ENCODE measurements at regions not wholly inside any gene's neighbourhood (a gene's known extent, or its start where the extent isn't known, plus 50 kb on each side); places are given as distances from the start of the nearest gene placed in this dataset.
A peak's percentile ranks its signal among the peaks of the same experiment; 100 is the strongest.

- Histone ChIP-seq H3K36me3 (ENCODE audit: control insufficient read depth, insufficient read depth, low read length) (no peaks in the 10 kb centered on the region), H3K56ac (ENCODE audit: extremely low read depth, insufficient read depth, low read length) (no peak overlapping the region), H2AK5ac (ENCODE audit: low read depth, low read length) (peak overlapping the region; percentile 13; the same call in 1 of the 2 replicates), H3K9me1 (ENCODE audit: insufficient read depth, low read length) (peaks cover 13% of the 10 kb centered on the region; the same call in 1 of the 2 replicates), H4K20me1 (ENCODE audit: insufficient read depth, low read length) (no peaks in the 10 kb centered on the region), H3K79me1 (ENCODE audit: low read depth in 1 of 2, low read length in 2 of 2) (no peaks in the 10 kb centered on the region), H3K4me1 (ENCODE audit: control insufficient read depth, insufficient read depth, low read length) (peaks cover 16% of the 10 kb centered on the region), H3K27me3 (ENCODE audit: control insufficient read depth, insufficient read depth, low read length) (no peaks in the 10 kb centered on the region; the same call in 1 of the 2 replicates), H2BK20ac (ENCODE audit: low read depth, low read length) (peak overlapping the region; percentile 28; the same call in 1 of the 2 replicates), H3K27ac (ENCODE audit: insufficient read depth, low read length) (peak overlapping the region; percentile 20; the same call in 1 of the 2 replicates), H2AK9ac (replicated peaks; ENCODE audit: low read depth, low read length, poor library complexity) (no peak overlapping the region), H2BK15ac (ENCODE audit: low read depth, low read length) (peak overlapping the region; percentile 7; the same call in 1 of the 3 replicates), H2BK120ac (ENCODE audit: low read depth, low read length) (peak overlapping the region; percentile 4; the same call in 1 of the 2 replicates), H3K14ac (replicated peaks; ENCODE audit: low read depth, low read length) (peak overlapping the region; percentile 23), H3K4ac (ENCODE audit: low read depth, low read length) (peak overlapping the region; percentile 28; the same call in 1 of the 2 replicates), H4K91ac (ENCODE audit: insufficient read depth, low read depth, low read length) (0 out of 2 replicates have a peak overlapping the region, but pooled peaks have one; percentile 4), H2BK5ac (ENCODE audit: low read depth, low read length, poor library complexity, severe bottlenecking) (no peak overlapping the region), H4K8ac (ENCODE audit: low read depth in 2 of 2, low read length in 2 of 2) (peak overlapping the region in 1 of 2 experiments; percentile 15; a peak in 1 of 4 replicates), H3K4me3 (ENCODE audit: insufficient read depth, low read depth, low read length) (no peak overlapping the region), H3K9ac (ENCODE audit: low read depth, low read length) (0 out of 2 replicates have a peak overlapping the region, but pooled peaks have one; percentile 13), H3K23ac (ENCODE audit: low read depth, low read length) (no peak overlapping the region), H4K5ac (ENCODE audit: low read depth, low read length) (no peak overlapping the region; the same call in 1 of the 2 replicates), H3K9me3 (ENCODE audit: control insufficient read depth, insufficient read depth, low read length) (no peaks in the 10 kb centered on the region), H2AFZ (replicated peaks; ENCODE audit: low read length, poor library complexity) (no peak overlapping the region), H3K4me2 (ENCODE audit: low read depth, low read length) (peak overlapping the region; percentile 24; the same call in 1 of the 2 replicates), H3K18ac (ENCODE audit: low read depth, low read length) (peak overlapping the region; percentile 8; the same call in 1 of the 2 replicates)
- TF ChIP-seq MAZ (IDR thresholded peaks at IDR 0.05; ENCODE audit: borderline replicate concordance, low read depth, low read length) = no peak
- no peak for TF ChIP-seq CEBPB (IDR thresholded peaks at IDR 0.05; ENCODE audit: low read depth, low read length)
- TF ChIP-seq MXI1 (IDR thresholded peaks at IDR 0.05; ENCODE audit: borderline replicate concordance, low read depth, low read length) = no peak
- no peak for TF ChIP-seq MAFK (IDR thresholded peaks at IDR 0.05; ENCODE audit: low read depth, low read length)
- TF ChIP-seq SMC3 (IDR thresholded peaks at IDR 0.05; ENCODE audit: low read depth, low read length) = no peak
- no peak for TF ChIP-seq BHLHE40 (IDR thresholded peaks at IDR 0.05; ENCODE audit: low read depth, low read length)
- no peak for TF ChIP-seq CTCF (conservative IDR thresholded peaks at IDR 0.05; ENCODE audit: low read depth, low read length)
- no peak for TF ChIP-seq RFX5 (IDR thresholded peaks at IDR 0.05; ENCODE audit: low read depth, low read length)
- TF ChIP-seq RCOR1 (IDR thresholded peaks at IDR 0.05; ENCODE audit: insufficient replicate concordance, low read length) = no peak
- TF ChIP-seq NFE2L2 (IDR thresholded peaks at IDR 0.05; ENCODE audit: low read depth, low read length) = no peak
- no peak for TF ChIP-seq RAD21 (IDR thresholded peaks at IDR 0.05; ENCODE audit: low read length)
- TF ChIP-seq FOS (IDR thresholded peaks at IDR 0.05; ENCODE audit: low read depth, low read length) = no peak
- TF ChIP-seq ELK1 (IDR thresholded peaks at IDR 0.05; ENCODE audit: borderline replicate concordance, low read depth, low read length) = no peak
- no peak for TF ChIP-seq USF2 (IDR thresholded peaks at IDR 0.05; ENCODE audit: low read depth, low read length)
- no peak for TF ChIP-seq POLR2A (IDR thresholded peaks at IDR 0.05; ENCODE audit: low read depth, low read length)
- TF ChIP-seq CHD1 (IDR thresholded peaks at IDR 0.05; ENCODE audit: low read depth, low read length) = no peak
- in situ Hi-C loops (cut with MboI; ENCODE audit: low sequenced_read_pairs) = no loop called here
- CTCF ChIA-PET = no interaction called here
- no peak for DNase-seq
- ATAC-seq (ENCODE audit: low read depth) = no peak
- POLR2A ChIA-PET (ENCODE audit: unreplicated experiment) = no interaction called here
- dilution Hi-C loops (cut with HindIII; ENCODE audit: low sequenced_read_pairs, unreplicated experiment) = no loop called here
- BruUV-seq (replicated peaks) = no TSS peak
- intact Hi-C loops (cut with micrococcal nuclease) = no loop called here
These were observed 341.9 kb downstream of the KCNRG start for GRCh38 chr13:50357136-50357535.
